SK-N-MC (cell line): ENCODE measurements at regions not wholly inside any gene's neighbourhood (a gene's known extent, or its start where the extent isn't known, plus 50 kb on each side); places are given as distances from the start of the nearest gene placed in this dataset.

ENCODE experiments used
- EZH2 ChIP-seq: fragments of 200-600 bp; sonication (generic); IDR thresholded peaks from one replicate; pipeline ENCODE4 v1.6.1; 2017; ENCODE audit warnings: antibody characterized with exemption
- POLR2AphosphoS5 ChIP-seq: IDR thresholded peaks from 2 replicates; pipeline ENCODE4 v1.6.1; 2012; ENCODE audit warnings: mild to moderate bottlenecking, low read depth, low read length, borderline replicate concordance

GRCh38 chr7:81515009-81515408, 254.8 kb downstream of the HGF start:
- TF ChIP-seq POLR2AphosphoS5 (no peak), EZH2 (no peak)
